Right atrium auricular region (tissue), 2 donors: ENCODE measurements at regions not wholly inside any gene's neighbourhood (a gene's known extent, or its start where the extent isn't known, plus 50 kb on each side); places are given as distances from the start of the nearest gene placed in this dataset.

ENCODE experiments used
- DNase-seq: peaks from one replicate; pipeline ENCODE4 v3.0.0-alpha.2; 2019; ENCODE audit warnings: low spot score
- H3K27ac ChIP-seq, 2 donors: fragments of 200-600 bp; sonication (generic); 1 replicate in 1 of 2; 2 replicates in 1 of 2; pipeline ENCODE4 v1.5.1; 2016 to 2019
- H3K27me3 ChIP-seq, 2 donors: fragments of 200-600 bp; sonication (generic); one replicate each; pipeline versions ENCODE4 v1.5.1 to v1.6.0; 2017 to 2019
- H3K36me3 ChIP-seq: fragments of 200-600 bp; sonication (generic); one replicate; pipeline ENCODE4 v1.5.1; 2016
- H3K4me1 ChIP-seq, 2 donors: fragments of 200-600 bp; sonication (generic); one replicate each; pipeline versions ENCODE4 v1.5.1 to v1.6.0; 2017 to 2019
- H3K4me3 ChIP-seq, 2 donors: fragments of 200-600 bp; sonication (generic); 1 replicate in 1 of 2; 2 replicates in 1 of 2; pipeline ENCODE4 v1.5.1; 2017 to 2019; ENCODE audit warnings: mild to moderate bottlenecking in 1 of 2, moderate library complexity in 1 of 2
- H3K9me3 ChIP-seq, 2 donors: fragments of 200-600 bp; sonication (generic); one replicate each; pipeline ENCODE4 v1.5.1; 2019
- CTCF ChIP-seq, 2 donors: fragments of 200-600 bp; sonication (generic); IDR thresholded peaks; one replicate each; pipeline ENCODE4 v1.5.1; 2019; ENCODE audit warnings: antibody characterized with exemption in 2 of 2

DNA sequence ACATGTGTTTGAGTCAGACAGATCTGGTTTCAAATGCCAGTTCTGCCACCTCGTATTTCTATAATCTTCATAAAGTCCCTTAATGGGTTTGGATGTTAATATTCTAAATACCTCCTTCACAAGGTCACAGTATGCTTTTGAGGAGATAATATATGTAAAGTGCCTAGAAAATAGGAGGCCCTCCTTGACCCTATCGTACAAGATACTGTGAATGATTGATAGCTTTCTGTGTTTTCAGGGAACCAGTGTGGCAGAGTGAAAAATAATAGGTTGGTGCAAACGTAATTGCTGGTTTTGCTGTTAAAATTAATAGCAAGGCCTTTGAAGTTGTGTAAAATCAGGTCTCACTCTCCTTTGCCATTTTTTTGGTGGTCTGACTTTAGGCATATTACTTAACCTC lies 77.5 kb upstream of the SCEL start:
- Histone ChIP-seq H3K9me3 (no peaks in the 10 kb centered on the region), H3K4me3 (no peak overlapping the region), H3K27ac (no peak overlapping the region), H3K36me3 (no peaks in the 10 kb centered on the region), H3K4me1 (no peaks in the 10 kb centered on the region), H3K27me3 (no peaks in the 10 kb centered on the region)
- no peak for DNase-seq
- TF ChIP-seq CTCF (IDR thresholded peaks at IDR 0.05), result no peak

GRCh38 chr13:77456271-77456670 lies 79.2 kb upstream of the SCEL start:
- no peaks in the 10 kb centered on the region for H3K9me3 ChIP-seq
- H3K4me1 ChIP-seq, result no peaks in the 10 kb centered on the region
- no peaks in the 10 kb centered on the region for H3K27me3 ChIP-seq
- no peaks in the 10 kb centered on the region for H3K36me3 ChIP-seq
- no peak overlapping the region for H3K27ac ChIP-seq
- H3K4me3 ChIP-seq, result no peak overlapping the region
- DNase-seq, result no peak
- TF ChIP-seq CTCF (IDR thresholded peaks at IDR 0.05), result no peak

- Histone ChIP-seq H3K4me1 (no peaks in the 10 kb centered on the region), H3K4me3 (no peak overlapping the region), H3K27me3 (no peaks in the 10 kb centered on the region), H3K36me3 (no peaks in the 10 kb centered on the region), H3K27ac (no peak overlapping the region), H3K9me3 (no peaks in the 10 kb centered on the region)
- DNase-seq, result no peak
- TF ChIP-seq CTCF (IDR thresholded peaks at IDR 0.05), result no peak
Observed at GRCh38 chr13:77449265-77449664, 86.2 kb upstream of the SCEL start.

- Histone ChIP-seq H3K9me3 (no peaks in the 10 kb centered on the region), H3K36me3 (no peaks in the 10 kb centered on the region), H3K4me1 (no peaks in the 10 kb centered on the region), H3K27me3 (no peaks in the 10 kb centered on the region), H3K27ac (no peak overlapping the region), H3K4me3 (no peak overlapping the region)
- no peak for TF ChIP-seq CTCF (IDR thresholded peaks at IDR 0.05)
- no peak for DNase-seq
Observed at GRCh38 chr13:77448689-77449088, 86.8 kb upstream of the SCEL start.

GRCh38 chr13:77443511-77443910 lies 92.0 kb upstream of the SCEL start:
- Histone ChIP-seq H3K4me1 (no peaks in the 10 kb centered on the region), H3K27ac (no peak overlapping the region), H3K27me3 (no peaks in the 10 kb centered on the region), H3K9me3 (no peaks in the 10 kb centered on the region), H3K4me3 (no peak overlapping the region), H3K36me3 (no peaks in the 10 kb centered on the region)
- no peak for DNase-seq
- no peak for TF ChIP-seq CTCF (IDR thresholded peaks at IDR 0.05)

DNA sequence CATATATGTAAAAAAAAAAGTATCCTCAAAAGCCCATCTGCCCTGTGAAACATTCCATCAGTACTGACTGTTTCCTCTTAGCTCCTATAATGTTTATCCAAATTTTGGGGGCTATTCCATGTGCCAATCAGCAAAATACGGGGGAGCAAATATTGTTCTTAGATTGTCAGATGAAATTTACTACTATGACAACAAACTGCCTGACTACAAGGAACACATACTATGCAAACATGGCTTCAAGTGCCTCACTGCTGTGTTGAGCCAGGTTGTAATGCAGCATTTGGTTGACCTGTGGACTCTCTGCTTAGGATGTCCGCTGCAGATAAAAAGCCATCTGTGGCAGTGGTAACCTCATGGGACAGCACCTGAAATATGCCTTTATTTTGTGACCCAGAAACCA lies 98.2 kb upstream of the SCEL start:
- no peak for DNase-seq
- TF ChIP-seq CTCF (IDR thresholded peaks at IDR 0.05), result no peak

More for the DNA sequence above, 98.2 kb upstream of the SCEL start:
- Histone ChIP-seq H3K27ac (no peak overlapping the region), H3K36me3 (no peaks in the 10 kb centered on the region), H3K4me1 (no peaks in the 10 kb centered on the region), H3K27me3 (no peaks in the 10 kb centered on the region), H3K9me3 (no peaks in the 10 kb centered on the region), H3K4me3 (no peak overlapping the region)
